OCI-LY3 (cell line): ENCODE measurements at regions not wholly inside any gene's neighbourhood (a gene's known extent, or its start where the extent isn't known, plus 50 kb on each side); places are given as distances from the start of the nearest gene placed in this dataset.

Experiments
- H2AFZ ChIP-seq: fragments of 200-600, 300-600 bp; shearing (Covaris generic); 2 replicates; pipeline ENCODE4 v1.6.0; 2014; ENCODE audit warnings: antibody characterized with exemption, low read depth, low read length
- H3K27ac ChIP-seq: fragments of 200-600, 300-600 bp; sonication (generic); 2 replicates; pipeline ENCODE4 v1.5.1; 2014; ENCODE audit warnings: mild to moderate bottlenecking, low read length, moderate library complexity, mixed read lengths
- H3K27me3 ChIP-seq: fragments of 200-600, 300-600 bp; sonication (generic); 2 replicates; pipeline ENCODE4 v1.6.1; 2014; ENCODE audit warnings: low read depth, low read length, mixed read lengths
- H3K36me3 ChIP-seq: fragments of 200-600, 300-600 bp; sonication (generic); replicated peaks from 2 replicates; pipeline ENCODE3; 2014; ENCODE audit warnings: low read depth, low read length, mixed read lengths
- H3K4me1 ChIP-seq: fragments of 300-600, 200-600 bp; sonication (generic); 2 replicates; pipeline ENCODE4 v1.6.1; 2014; ENCODE audit warnings: low read length, mixed read lengths
- H3K4me2 ChIP-seq: fragments of 200-600, 300-600 bp; sonication (generic); 2 replicates; pipeline ENCODE4 v1.6.1; 2014; ENCODE audit warnings: low read length, mixed read lengths
- H3K4me3 ChIP-seq: fragments of 300-600, 200-600 bp; sonication (generic); 2 replicates; pipeline ENCODE4 v1.5.1; 2014; ENCODE audit warnings: antibody characterized with exemption, mild to moderate bottlenecking, low read length, moderate library complexity
- H3K79me2 ChIP-seq: fragments of 300-600, 200-600 bp; shearing (Covaris generic); 2 replicates; pipeline ENCODE4 v1.6.1; 2014; ENCODE audit warnings: mild to moderate bottlenecking, low read length, mixed read lengths
- H3K9ac ChIP-seq: fragments of 300-600, 200-600 bp; shearing (Covaris generic); 2 replicates; pipeline ENCODE4 v1.6.0; 2014; ENCODE audit warnings: mild to moderate bottlenecking, low read length, moderate library complexity
- H3K9me3 ChIP-seq: fragments of 200-600, 300-600 bp; shearing (Covaris generic); 2 replicates; pipeline ENCODE4 v1.6.1; 2014; ENCODE audit warnings: low read length, mixed read lengths; ENCODE audit not compliant: insufficient read depth
- H4K20me1 ChIP-seq: fragments of 200-600, 300-600 bp; sonication (generic); 2 replicates; pipeline ENCODE4 v1.6.1; 2016; ENCODE audit warnings: low read length, mixed read lengths; ENCODE audit not compliant: insufficient read depth
- CTCF ChIP-seq: fragments of 200-600, 300-600 bp; sonication (generic); IDR thresholded peaks from 2 replicates; pipeline ENCODE4 v1.5.1; 2014; ENCODE audit warnings: antibody characterized with exemption, low read length, low read depth
- EZH2phosphoT487 ChIP-seq: fragments of 200-600 bp; shearing (Covaris generic); IDR thresholded peaks from 2 replicates; pipeline ENCODE4 v1.6.1; 2018; ENCODE audit warnings: antibody characterized with exemption, mixed run types, low read depth

DNA sequence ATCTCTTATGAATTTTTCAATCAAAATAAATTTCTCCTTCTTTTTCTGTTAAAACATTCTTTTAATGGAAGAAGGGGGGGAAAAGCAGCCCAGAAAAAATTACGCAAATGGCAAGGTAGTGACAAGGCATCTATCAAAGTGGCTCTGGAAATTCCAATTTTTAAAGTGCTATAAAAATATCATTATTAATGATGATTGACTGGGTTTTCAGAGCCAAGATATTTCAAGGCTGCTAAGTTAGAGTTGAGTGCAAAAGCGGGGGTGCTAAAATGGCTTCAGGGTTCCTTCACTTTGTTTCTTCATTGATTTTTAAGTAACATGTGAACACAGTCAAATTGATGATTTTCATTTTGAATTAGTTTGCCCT, 171.6 kb upstream of the CITED2 start:
- no peaks in the 10 kb centered on the region for H4K20me1 ChIP-seq
- H2AFZ ChIP-seq, result no peak overlapping the region
- H3K27ac ChIP-seq, result no peak overlapping the region
- H3K9me3 ChIP-seq, result no peaks in the 10 kb centered on the region
- TF ChIP-seq EZH2phosphoT487 (no peak), CTCF (no peak)
- no peak overlapping the region for H3K4me2 ChIP-seq
- H3K9ac ChIP-seq, result no peak overlapping the region
- no peaks in the 10 kb centered on the region for H3K79me2 ChIP-seq
- no peak overlapping the region for H3K4me3 ChIP-seq
- H3K4me1 ChIP-seq, result no peaks in the 10 kb centered on the region
- no peaks in the 10 kb centered on the region for H3K36me3 ChIP-seq
- H3K27me3 ChIP-seq, result no peaks in the 10 kb centered on the region

- no peak overlapping the region for H3K9ac ChIP-seq
- no peaks in the 10 kb centered on the region for H3K9me3 ChIP-seq
- no peak overlapping the region for H3K4me3 ChIP-seq
- TF ChIP-seq EZH2phosphoT487 (no peak), CTCF (no peak)
- H3K4me2 ChIP-seq, result no peak overlapping the region
- H3K36me3 ChIP-seq, result no peaks in the 10 kb centered on the region
- no peak overlapping the region for H2AFZ ChIP-seq
- no peaks in the 10 kb centered on the region for H3K4me1 ChIP-seq
- no peaks in the 10 kb centered on the region for H3K27me3 ChIP-seq
- no peaks in the 10 kb centered on the region for H4K20me1 ChIP-seq
- no peak overlapping the region for H3K27ac ChIP-seq
- H3K79me2 ChIP-seq, result no peaks in the 10 kb centered on the region
Observed at GRCh38 chr6:139545206-139546105, 171.0 kb upstream of the CITED2 start.

- H3K9ac ChIP-seq, result no peak overlapping the region
- no peaks in the 10 kb centered on the region for H3K27me3 ChIP-seq
- TF ChIP-seq CTCF (no peak), EZH2phosphoT487 (no peak)
- no peaks in the 10 kb centered on the region for H3K4me1 ChIP-seq
- no peak overlapping the region for H2AFZ ChIP-seq
- H3K9me3 ChIP-seq, result no peaks in the 10 kb centered on the region
- no peak overlapping the region for H3K4me2 ChIP-seq
- H3K4me3 ChIP-seq, result no peak overlapping the region
- no peaks in the 10 kb centered on the region for H3K79me2 ChIP-seq
- no peak overlapping the region for H3K27ac ChIP-seq
- H3K36me3 ChIP-seq, result no peaks in the 10 kb centered on the region
- H4K20me1 ChIP-seq, result no peaks in the 10 kb centered on the region
Observed at GRCh38 chr6:139544701-139545057, 170.2 kb upstream of the CITED2 start.

DNA sequence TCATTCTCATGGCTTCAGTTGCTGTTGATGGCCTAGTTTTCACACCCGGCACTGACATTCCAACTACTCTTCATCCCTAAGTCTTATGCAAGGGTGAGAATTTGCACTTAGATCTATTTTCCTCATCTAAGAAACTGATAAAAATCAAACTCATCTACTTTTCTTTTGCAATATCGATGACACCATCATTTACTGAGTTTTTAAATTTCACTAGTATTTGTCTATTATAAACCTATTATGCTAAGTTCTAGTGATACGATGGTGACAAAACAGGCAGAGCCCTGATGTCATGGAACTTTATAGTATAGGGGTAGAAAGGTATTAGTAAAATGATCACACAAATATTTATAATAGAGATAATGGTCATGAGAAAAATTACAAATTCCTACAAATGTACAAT, 167.9 kb upstream of the CITED2 start:
- Histone ChIP-seq H3K4me2 (no peak overlapping the region), H3K4me1 (no peaks in the 10 kb centered on the region), H3K9ac (no peak overlapping the region), H3K4me3 (no peak overlapping the region), H4K20me1 (no peaks in the 10 kb centered on the region), H3K27me3 (no peaks in the 10 kb centered on the region), H3K36me3 (no peaks in the 10 kb centered on the region), H3K79me2 (no peaks in the 10 kb centered on the region), H3K9me3 (no peaks in the 10 kb centered on the region), H2AFZ (no peak overlapping the region), H3K27ac (no peak overlapping the region)
- no peak for TF ChIP-seq CTCF
- no peak for TF ChIP-seq EZH2phosphoT487
